Fibroblast of lung (primary cell): ENCODE measurements at regions not wholly inside any gene's neighbourhood (a gene's known extent, or its start where the extent isn't known, plus 50 kb on each side); places are given as distances from the start of the nearest gene placed in this dataset.

Experiments used
- DNase-seq, 2 donors: peaks; one replicate each; pipeline versions ENCODE4 v3.0.0 to v3.0.0-alpha.2; 2010; ENCODE audit warnings: low read depth in 2 of 2
- H2AFZ ChIP-seq: 2 replicates; pipeline ENCODE4 v1.5.1; 2012; ENCODE audit warnings: low read length, control low read depth, inconsistent platforms
- H3K27ac ChIP-seq: 2 replicates; pipeline ENCODE4 v1.5.1; 2011; ENCODE audit warnings: low read length, control low read depth; ENCODE audit not compliant: insufficient read depth
- H3K27me3 ChIP-seq: 2 replicates; pipeline ENCODE4 v1.5.1; 2011; ENCODE audit warnings: mild to moderate bottlenecking, low read length; ENCODE audit not compliant: control insufficient read depth, insufficient read depth
- H3K36me3 ChIP-seq: 2 replicates; pipeline ENCODE4 v1.5.1; 2011; ENCODE audit warnings: low read length; ENCODE audit not compliant: control insufficient read depth, insufficient read depth
- H3K4me1 ChIP-seq: 2 replicates; pipeline ENCODE4 v1.5.1; 2011; ENCODE audit warnings: low read length; ENCODE audit not compliant: control insufficient read depth, insufficient read depth; ENCODE audit errors: extremely low read depth
- H3K4me2 ChIP-seq: 2 replicates; pipeline ENCODE4 v1.5.1; 2011; ENCODE audit warnings: low read length, control low read depth; ENCODE audit not compliant: insufficient read depth; ENCODE audit errors: extremely low read depth
- H3K4me3 ChIP-seq, 4 experiments: fragments of 200-600 bp in 1 of 4; sonication (generic) in 1 of 4; replicated peaks in 1 of 4; 2 replicates each; pipeline ENCODE4 v1.5.1; 2011 to 2016; ENCODE audit warnings: low read length in 4 of 4, low read depth in 3 of 4, mild to moderate bottlenecking in 3 of 4, control low read depth in 2 of 4, inconsistent platforms in 1 of 4, mixed read lengths in 1 of 4; ENCODE audit not compliant: insufficient read depth in 1 of 4; ENCODE audit errors: control extremely low read depth in 1 of 4
- H3K79me2 ChIP-seq: 2 replicates; pipeline ENCODE4 v1.5.1; 2012; ENCODE audit warnings: mild to moderate bottlenecking, low read length, inconsistent platforms; ENCODE audit not compliant: control insufficient read depth, insufficient read depth
- H3K9ac ChIP-seq: 2 replicates; pipeline ENCODE4 v1.5.1; 2011; ENCODE audit warnings: mild to moderate bottlenecking, low read length, control low read depth; ENCODE audit not compliant: insufficient read depth
- H3K9me3 ChIP-seq: 2 replicates; pipeline ENCODE4 v1.5.1; 2012; ENCODE audit warnings: low read depth, low read length; ENCODE audit not compliant: control insufficient read depth, insufficient read depth
- H4K20me1 ChIP-seq: 2 replicates; pipeline ENCODE4 v1.5.1; 2011; ENCODE audit warnings: low read length; ENCODE audit not compliant: control insufficient read depth, insufficient read depth; ENCODE audit errors: extremely low read depth
- EZH2 ChIP-seq: IDR thresholded peaks from 2 replicates; pipeline ENCODE4 v1.5.1; 2012; ENCODE audit warnings: low read length, control low read depth, mild to moderate bottlenecking; ENCODE audit errors: missing control alignments
- TF ChIP-seq, protein P1 (sequence below), 2 donors: IDR thresholded peaks in 1 of 2; conservative IDR thresholded peaks in 1 of 2; 1 replicate in 1 of 2; 2 replicates in 1 of 2; pipeline ENCODE4 v1.5.1; 2011 to 2012; ENCODE audit warnings: low read length in 2 of 2, control low read depth in 1 of 2, inconsistent platforms in 1 of 2, low read depth in 1 of 2, mild to moderate bottlenecking in 1 of 2

GRCh38 chr6:113680301-113680700 is 176.8 kb upstream of the MARCKS start:
- DNase-seq = no peak
- Histone ChIP-seq H3K9ac (no peak overlapping the region), H3K27me3 (no peaks in the 10 kb centered on the region), H3K79me2 (no peaks in the 10 kb centered on the region), H3K4me3 (no peak overlapping the region), H3K9me3 (no peaks in the 10 kb centered on the region), H2AFZ (no peak overlapping the region), H3K4me2 (no peak overlapping the region), H3K36me3 (no peaks in the 10 kb centered on the region), H3K4me1 (no peaks in the 10 kb centered on the region), H4K20me1 (no peaks in the 10 kb centered on the region), H3K27ac (no peak overlapping the region)
- TF ChIP-seq EZH2 = no peak
- TF ChIP-seq, protein P1, sequence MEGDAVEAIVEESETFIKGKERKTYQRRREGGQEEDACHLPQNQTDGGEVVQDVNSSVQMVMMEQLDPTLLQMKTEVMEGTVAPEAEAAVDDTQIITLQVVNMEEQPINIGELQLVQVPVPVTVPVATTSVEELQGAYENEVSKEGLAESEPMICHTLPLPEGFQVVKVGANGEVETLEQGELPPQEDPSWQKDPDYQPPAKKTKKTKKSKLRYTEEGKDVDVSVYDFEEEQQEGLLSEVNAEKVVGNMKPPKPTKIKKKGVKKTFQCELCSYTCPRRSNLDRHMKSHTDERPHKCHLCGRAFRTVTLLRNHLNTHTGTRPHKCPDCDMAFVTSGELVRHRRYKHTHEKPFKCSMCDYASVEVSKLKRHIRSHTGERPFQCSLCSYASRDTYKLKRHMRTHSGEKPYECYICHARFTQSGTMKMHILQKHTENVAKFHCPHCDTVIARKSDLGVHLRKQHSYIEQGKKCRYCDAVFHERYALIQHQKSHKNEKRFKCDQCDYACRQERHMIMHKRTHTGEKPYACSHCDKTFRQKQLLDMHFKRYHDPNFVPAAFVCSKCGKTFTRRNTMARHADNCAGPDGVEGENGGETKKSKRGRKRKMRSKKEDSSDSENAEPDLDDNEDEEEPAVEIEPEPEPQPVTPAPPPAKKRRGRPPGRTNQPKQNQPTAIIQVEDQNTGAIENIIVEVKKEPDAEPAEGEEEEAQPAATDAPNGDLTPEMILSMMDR (conservative IDR thresholded peaks at IDR 0.05 in 1 of 2, IDR thresholded peaks at IDR 0.05 in 1 of 2; ENCODE audit: low read depth in 1 of 2, low read length in 2 of 2) = no peak

GRCh38 chr6:113683968-113684367 is 173.2 kb upstream of the MARCKS start:
- DNase-seq = no peak
- H3K27me3 ChIP-seq = no peaks in the 10 kb centered on the region
- H3K9ac ChIP-seq = no peak overlapping the region
- no peaks in the 10 kb centered on the region for H4K20me1 ChIP-seq
- no peaks in the 10 kb centered on the region for H3K79me2 ChIP-seq
- H3K4me1 ChIP-seq = no peaks in the 10 kb centered on the region
- H3K9me3 ChIP-seq = no peaks in the 10 kb centered on the region
- no peak overlapping the region for H3K4me2 ChIP-seq
- TF ChIP-seq EZH2 = no peak
- TF ChIP-seq, protein P1 (conservative IDR thresholded peaks at IDR 0.05 in 1 of 2, IDR thresholded peaks at IDR 0.05 in 1 of 2; ENCODE audit: low read depth in 1 of 2, low read length in 2 of 2) = no peak
- no peak overlapping the region for H3K27ac ChIP-seq
- no peaks in the 10 kb centered on the region for H3K36me3 ChIP-seq
- no peak overlapping the region for H2AFZ ChIP-seq
- H3K4me3 ChIP-seq = no peak overlapping the region

DNA sequence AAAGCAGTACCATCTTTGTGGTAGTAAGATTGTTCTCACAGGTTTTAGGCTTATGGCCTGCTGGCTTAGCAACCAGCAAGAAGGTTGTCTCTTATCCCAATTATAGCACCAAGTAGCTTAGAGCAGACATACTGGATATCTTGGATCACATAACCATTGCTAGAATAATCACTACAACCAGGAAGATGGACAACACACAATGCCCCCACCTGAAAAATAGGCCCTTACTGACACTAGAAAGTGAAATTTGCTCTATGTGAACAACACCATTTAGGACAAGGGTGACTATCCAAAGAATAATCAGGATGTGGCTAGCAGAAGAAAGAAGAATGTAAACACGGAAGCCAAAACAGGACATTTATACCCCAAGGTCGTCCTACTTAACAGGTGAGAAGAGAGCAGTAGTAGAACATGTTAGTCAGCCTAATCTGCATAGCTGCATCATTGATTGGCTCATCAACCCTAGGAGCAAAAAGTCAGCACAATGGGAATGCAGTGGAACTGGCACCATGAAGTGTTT is 172.7 kb upstream of the MARCKS start:
- TF ChIP-seq EZH2 = no peak
- TF ChIP-seq, protein P1 (conservative IDR thresholded peaks at IDR 0.05 in 1 of 2, IDR thresholded peaks at IDR 0.05 in 1 of 2; ENCODE audit: low read depth in 1 of 2, low read length in 2 of 2) = no peak
- Histone ChIP-seq H3K9ac (no peak overlapping the region), H3K36me3 (no peaks in the 10 kb centered on the region), H3K9me3 (no peaks in the 10 kb centered on the region), H3K27ac (no peak overlapping the region), H3K4me2 (no peak overlapping the region), H3K4me1 (no peaks in the 10 kb centered on the region), H3K79me2 (no peaks in the 10 kb centered on the region), H2AFZ (no peak overlapping the region), H4K20me1 (no peaks in the 10 kb centered on the region), H3K4me3 (no peak overlapping the region), H3K27me3 (no peaks in the 10 kb centered on the region)
- peak in 1 of 2 donors; percentile 60 for DNase-seq
